SK-N-SH (cell line): ENCODE measurements at regions not wholly inside any gene's neighbourhood (a gene's known extent, or its start where the extent isn't known, plus 50 kb on each side); places are given as distances from the start of the nearest gene placed in this dataset.

Source experiments
- CTCF ChIA-PET: fragments of 300-600, 350-600 bp; formaldehyde crosslinking; extraction: SDS; loops from one replicate; lab custom pipeline; 2021; lab: Yijun Ruan, JAX
- POLR2A ChIA-PET: fragments of 350-600 bp; sonication (Branson Sonifier 250); formaldehyde crosslinking; extraction: SDS; loops from one replicate; lab custom pipeline; 2020; ENCODE audit warnings: antibody characterized with exemption, inconsistent platforms; lab: Yijun Ruan, JAX
- DNase-seq: peaks from one replicate; pipeline ENCODE4 v3.0.0; 2012
- H2AFZ ChIP-seq: fragments of 200-600 bp; sonication (generic); 2 replicates; pipeline ENCODE4 v1.8.1; 2016; ENCODE audit warnings: antibody characterized with exemption, mild to moderate bottlenecking, low read depth
- H3F3A ChIP-seq: fragments of 200-600 bp; sonication (generic); replicated peaks from 2 replicates; pipeline ENCODE3; 2016; ENCODE audit warnings: antibody characterized with exemption, mild to moderate bottlenecking; ENCODE audit not compliant: insufficient read depth
- H3K27ac ChIP-seq, 2 experiments: fragments of 200-500 bp in 1 of 2; fragments of 200-600 bp in 1 of 2; sonication (Bioruptor generic) in 1 of 2; sonication (generic), shearing (Covaris generic) in 1 of 2; 2 replicates each; pipeline versions ENCODE4 v1.5.1 to v1.6.1; 2014 to 2016; ENCODE audit warnings: low read depth in 2 of 2, inconsistent platforms in 1 of 2, low read length in 1 of 2, mild to moderate bottlenecking in 1 of 2, mixed read lengths in 1 of 2
- H3K27me3 ChIP-seq: fragments of 200-600 bp; sonication (generic), shearing (Covaris generic); 2 replicates; pipeline ENCODE4 v1.6.1; 2016; ENCODE audit warnings: mixed run types; ENCODE audit not compliant: insufficient read depth
- H3K36me3 ChIP-seq, 2 experiments: fragments of 200-500 bp in 1 of 2; fragments of 200-600 bp in 1 of 2; sonication (Bioruptor generic) in 1 of 2; sonication (generic) in 1 of 2; replicated peaks in 1 of 2; 2 replicates each; pipeline versions ENCODE3 to v1.5.1; 2014 to 2016; ENCODE audit warnings: low read length in 1 of 2, mild to moderate bottlenecking in 1 of 2; ENCODE audit not compliant: insufficient read depth in 2 of 2, control insufficient read depth in 1 of 2
- H3K4me1 ChIP-seq, 2 experiments: fragments of 200-500 bp in 1 of 2; fragments of 200-600 bp in 1 of 2; sonication (Bioruptor generic) in 1 of 2; sonication (generic), shearing (Covaris generic) in 1 of 2; 2 replicates each; pipeline versions ENCODE4 v1.5.1 to v1.6.1; 2014 to 2016; ENCODE audit warnings: low read depth in 1 of 2, low read length in 1 of 2, mixed run types in 1 of 2; ENCODE audit not compliant: insufficient read depth in 2 of 2, control insufficient read depth in 1 of 2
- H3K4me2 ChIP-seq: fragments of 200-600 bp; sonication (generic), shearing (Covaris generic); 2 replicates; pipeline ENCODE4 v1.6.1; 2017; ENCODE audit warnings: mixed run types
- H3K4me3 ChIP-seq, 2 experiments: fragments of 200-500 bp in 1 of 2; fragments of 200-600 bp in 1 of 2; sonication (Bioruptor generic) in 1 of 2; sonication (generic), shearing (Covaris generic) in 1 of 2; 2 replicates each; pipeline versions ENCODE4 v1.5.1 to v1.8.1; 2014 to 2016; ENCODE audit warnings: low read depth in 2 of 2, inconsistent platforms in 1 of 2, low read length in 1 of 2, mild to moderate bottlenecking in 1 of 2, mixed read lengths in 1 of 2, moderate library complexity in 1 of 2
- H3K79me2 ChIP-seq: fragments of 200-600 bp; sonication (generic); 2 replicates; pipeline ENCODE4 v1.8.1; 2017; ENCODE audit warnings: mild to moderate bottlenecking; ENCODE audit not compliant: insufficient read depth
- H3K9ac ChIP-seq: fragments of 200-600 bp; sonication (generic); 2 replicates; pipeline ENCODE4 v1.6.1; 2017; ENCODE audit warnings: mixed run types
- H3K9me2 ChIP-seq: fragments of 200-600 bp; sonication (generic); 2 replicates; pipeline ENCODE4 v1.6.1; 2017; ENCODE audit warnings: mixed run types
- H3K9me3 ChIP-seq: fragments of 200-600 bp; sonication (generic); 2 replicates; pipeline ENCODE4 v1.6.1; 2017; ENCODE audit warnings: mixed run types, mild to moderate bottlenecking, moderate library complexity
- H4K20me1 ChIP-seq: fragments of 200-600 bp; sonication (generic); 2 replicates; pipeline ENCODE4 v1.6.1; 2017; ENCODE audit warnings: mild to moderate bottlenecking, mixed run types; ENCODE audit not compliant: insufficient read depth
- CHD2 ChIP-seq: fragments of 150-350 bp; IDR thresholded peaks from 2 replicates; pipeline ENCODE4 v1.6.1; 2018; ENCODE audit warnings: low read length; ENCODE audit not compliant: partially characterized antibody
- EZH2phosphoT487 ChIP-seq: fragments of 200-600 bp; sonication (generic); IDR thresholded peaks from 2 replicates; pipeline ENCODE4 v1.6.1; 2017; ENCODE audit warnings: low read depth, mixed run types, mild to moderate bottlenecking, antibody characterized with exemption, moderate library complexity, borderline replicate concordance
- FOSL2 ChIP-seq: IDR thresholded peaks from 2 replicates; pipeline ENCODE4 v1.4.0; 2012; ENCODE audit warnings: low read depth, mild to moderate bottlenecking, moderate library complexity, borderline replicate concordance
- FOXJ3 ChIP-seq: sonication (generic); formaldehyde crosslinking; IDR thresholded peaks from 2 replicates; pipeline ENCODE4 v1.5.1; 2020; ENCODE audit warnings: mild to moderate bottlenecking, missing genetic modification reagents
- GABPA ChIP-seq: IDR thresholded peaks from 2 replicates; pipeline ENCODE4 v1.4.0; 2012; ENCODE audit warnings: low read depth, mild to moderate bottlenecking
- GATA2 ChIP-seq: sonication (generic); formaldehyde crosslinking; IDR thresholded peaks from 2 replicates; pipeline ENCODE4 v1.5.0; 2020; ENCODE audit warnings: mild to moderate bottlenecking, missing genetic modification reagents
- JUND ChIP-seq: IDR thresholded peaks from 2 replicates; pipeline ENCODE4 v1.4.0; 2012
- NFIC ChIP-seq: IDR thresholded peaks from 2 replicates; pipeline ENCODE4 v1.4.0; 2012; ENCODE audit warnings: borderline replicate concordance
- NRF1 ChIP-seq: IDR thresholded peaks from 2 replicates; pipeline ENCODE4 v1.6.1; 2012; ENCODE audit warnings: low read depth, mild to moderate bottlenecking, low read length
- RCOR1 ChIP-seq: fragments of 150-350 bp; IDR thresholded peaks from 2 replicates; pipeline ENCODE4 v1.6.1; 2017; ENCODE audit warnings: antibody characterized with exemption, low read length
- RXRA ChIP-seq: IDR thresholded peaks from 2 replicates; pipeline ENCODE4 v1.4.0; 2012; ENCODE audit warnings: low read depth, mild to moderate bottlenecking, borderline replicate concordance
- SIN3A ChIP-seq: IDR thresholded peaks from 2 replicates; pipeline ENCODE4 v1.6.1; 2012; ENCODE audit warnings: low read depth, mild to moderate bottlenecking, low read length, moderate library complexity, borderline replicate concordance
- WGBS: methylation state at CpG from one replicate; pipeline ENCODE4 v1.1.6; 2017; ENCODE audit warnings: low lambda C conversion rate; 5-methylcytosine and 5-hydroxymethylcytosine counted together
- TF ChIP-seq, protein P1 (sequence below): IDR thresholded peaks from 2 replicates; pipeline ENCODE4; 2012
- TF ChIP-seq, protein P2 (sequence below): fragments of 150-350 bp; IDR thresholded peaks from 2 replicates; pipeline ENCODE4 v1.6.1; 2017; ENCODE audit warnings: antibody characterized with exemption, low read length, low read depth, borderline replicate concordance
- TF ChIP-seq, protein P3 (sequence below): IDR thresholded peaks from 2 replicates; pipeline ENCODE4 v1.4.0; 2012; ENCODE audit warnings: low read depth

DNA sequence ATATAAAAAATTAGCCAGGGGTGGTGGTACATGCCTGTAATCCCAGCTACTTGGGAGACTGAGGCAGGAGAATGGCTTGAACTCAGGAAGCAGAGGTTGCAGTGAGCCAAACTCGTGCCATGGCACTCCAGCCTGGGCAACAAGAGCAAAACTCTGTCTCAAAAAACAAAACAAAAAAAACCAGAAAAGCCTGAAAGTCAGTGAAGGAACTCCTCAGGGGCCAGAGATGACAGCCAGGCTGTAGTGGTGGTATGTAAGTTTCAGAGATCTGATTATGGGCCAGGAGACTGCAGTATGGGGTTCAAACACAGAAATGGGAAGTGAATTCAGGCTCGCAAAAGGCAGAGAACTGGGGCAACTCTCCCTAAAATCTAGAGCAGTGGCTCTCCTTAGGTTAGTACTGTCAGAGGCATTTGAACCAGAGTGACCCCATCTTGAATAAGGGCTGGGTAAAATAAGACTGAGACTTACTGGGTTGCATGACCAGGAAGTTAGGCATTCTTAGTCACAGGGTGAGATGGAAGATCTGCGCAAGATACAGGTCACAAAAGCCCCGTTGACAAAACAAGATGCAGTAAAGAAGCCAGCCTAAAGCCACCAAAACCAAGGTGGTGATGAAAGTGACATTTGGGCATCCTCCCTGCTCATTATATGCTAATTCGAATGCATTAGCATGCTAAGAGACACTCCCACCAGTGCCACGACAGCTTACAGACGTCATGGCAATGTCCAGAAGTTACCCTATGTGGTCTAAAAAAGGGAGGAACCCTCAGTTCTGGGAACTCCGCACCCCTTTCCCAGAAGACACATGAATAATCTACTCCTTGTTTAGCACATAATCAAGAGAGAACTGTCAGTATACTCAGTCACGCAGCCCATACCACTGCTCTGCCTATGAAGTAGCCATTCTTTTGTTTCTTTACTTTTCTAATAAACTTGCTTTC, 120.2 kb upstream of the XYLT1 start:
- CTCF ChIA-PET: interaction anchor here (0.5 to 1.4 kb wide), 4 partner anchors 12 to 381 kb away, joined by 3 read pairs; no protein-coding TSS in a partner anchor
- TF ChIP-seq NRF1: no peak
- no peak for TF ChIP-seq NFIC
- TF ChIP-seq FOSL2: no peak
- TF ChIP-seq SIN3A: no peak
- TF ChIP-seq GATA2 (CRISPR knock-in tag): no peak
- no peak for TF ChIP-seq JUND
- TF ChIP-seq EZH2phosphoT487: no peak
- TF ChIP-seq, protein P1, sequence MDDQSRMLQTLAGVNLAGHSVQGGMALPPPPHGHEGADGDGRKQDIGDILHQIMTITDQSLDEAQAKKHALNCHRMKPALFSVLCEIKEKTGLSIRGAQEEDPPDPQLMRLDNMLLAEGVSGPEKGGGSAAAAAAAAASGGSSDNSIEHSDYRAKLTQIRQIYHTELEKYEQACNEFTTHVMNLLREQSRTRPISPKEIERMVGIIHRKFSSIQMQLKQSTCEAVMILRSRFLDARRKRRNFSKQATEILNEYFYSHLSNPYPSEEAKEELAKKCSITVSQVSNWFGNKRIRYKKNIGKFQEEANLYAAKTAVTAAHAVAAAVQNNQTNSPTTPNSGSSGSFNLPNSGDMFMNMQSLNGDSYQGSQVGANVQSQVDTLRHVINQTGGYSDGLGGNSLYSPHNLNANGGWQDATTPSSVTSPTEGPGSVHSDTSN: no peak
- no peak for TF ChIP-seq FOXJ3
- no peak for TF ChIP-seq RXRA
- TF ChIP-seq, protein P2, sequence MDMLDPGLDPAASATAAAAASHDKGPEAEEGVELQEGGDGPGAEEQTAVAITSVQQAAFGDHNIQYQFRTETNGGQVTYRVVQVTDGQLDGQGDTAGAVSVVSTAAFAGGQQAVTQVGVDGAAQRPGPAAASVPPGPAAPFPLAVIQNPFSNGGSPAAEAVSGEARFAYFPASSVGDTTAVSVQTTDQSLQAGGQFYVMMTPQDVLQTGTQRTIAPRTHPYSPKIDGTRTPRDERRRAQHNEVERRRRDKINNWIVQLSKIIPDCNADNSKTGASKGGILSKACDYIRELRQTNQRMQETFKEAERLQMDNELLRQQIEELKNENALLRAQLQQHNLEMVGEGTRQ: no peak
- TF ChIP-seq GABPA: no peak
- TF ChIP-seq, protein P3, sequence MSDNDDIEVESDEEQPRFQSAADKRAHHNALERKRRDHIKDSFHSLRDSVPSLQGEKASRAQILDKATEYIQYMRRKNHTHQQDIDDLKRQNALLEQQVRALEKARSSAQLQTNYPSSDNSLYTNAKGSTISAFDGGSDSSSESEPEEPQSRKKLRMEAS: no peak
- no peak for TF ChIP-seq RCOR1
- TF ChIP-seq CHD2: no peak
- TF ChIP-seq, all 33 proteins: peak for 0
- peak overlapping the region; percentile 68 to 100 for H3K27ac ChIP-seq
- POLR2A ChIA-PET: interaction anchor here (1.5 to 1.7 kb wide), 2 partner anchors 16 to 382 kb away, joined by 4 to 11 read pairs; no protein-coding TSS in a partner anchor
- H3K4me2 ChIP-seq: peak overlapping the region; percentile 65
- no peaks in the 10 kb centered on the region for H3K79me2 ChIP-seq
- peak overlapping the region; percentile 54 for H3K9ac ChIP-seq
- no peak overlapping the region for H3K4me3 ChIP-seq
- no peak for DNase-seq
- H3K4me1 ChIP-seq: peaks cover 10 to 34% of the 10 kb centered on the region in 2 experiments
- H2AFZ ChIP-seq: peak overlapping the region; percentile 44; the same call in 1 of the 2 replicates
- H3K9me3 ChIP-seq: no peaks in the 10 kb centered on the region
- no peaks in the 10 kb centered on the region for H3K36me3 ChIP-seq
- H4K20me1 ChIP-seq: no peaks in the 10 kb centered on the region
- H3K9me2 ChIP-seq: no peaks in the 10 kb centered on the region
- H3F3A ChIP-seq: no peaks in the 10 kb centered on the region
- H3K27me3 ChIP-seq: no peaks in the 10 kb centered on the region
- WGBS: 63% methylated on average over 9 of the region's 9 CpGs
